HPDE6-E6E7 (cell line): ENCODE measurements at regions not wholly inside any gene's neighbourhood (a gene's known extent, or its start where the extent isn't known, plus 50 kb on each side); places are given as distances from the start of the nearest gene placed in this dataset.
"Not testable (repeated sequence)": the region's sequence is repeated elsewhere in the genome, so short reads cannot be mapped to it uniquely, and the experiment has no call there.

Source experiments
- DNase-seq: peaks from one replicate; pipeline ENCODE4 v3.0.0; 2011; ENCODE audit warnings: missing footprints; ENCODE audit errors: extremely low spot score

DNA sequence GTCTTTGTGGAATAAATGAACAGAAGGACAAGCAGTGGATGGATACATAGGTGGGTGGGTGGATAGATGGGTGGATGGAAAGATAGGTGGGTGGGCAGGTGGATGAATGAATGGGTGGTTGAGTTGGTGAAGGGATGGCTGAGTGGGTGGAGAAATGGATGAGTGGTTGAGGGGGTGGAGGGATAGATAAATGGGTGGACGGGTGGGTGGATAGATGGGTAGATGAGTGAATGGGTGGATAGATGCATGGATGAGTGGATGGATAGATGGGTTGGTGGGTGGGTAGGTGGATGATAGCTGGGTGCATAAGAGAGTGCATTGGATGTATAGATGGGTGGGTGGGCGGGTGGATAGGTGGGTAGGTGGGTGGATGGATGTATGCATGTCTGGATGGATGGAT lies 63.5 kb downstream of the UNC93B1 start:
- DNase-seq = not testable (repeated sequence)

DNA sequence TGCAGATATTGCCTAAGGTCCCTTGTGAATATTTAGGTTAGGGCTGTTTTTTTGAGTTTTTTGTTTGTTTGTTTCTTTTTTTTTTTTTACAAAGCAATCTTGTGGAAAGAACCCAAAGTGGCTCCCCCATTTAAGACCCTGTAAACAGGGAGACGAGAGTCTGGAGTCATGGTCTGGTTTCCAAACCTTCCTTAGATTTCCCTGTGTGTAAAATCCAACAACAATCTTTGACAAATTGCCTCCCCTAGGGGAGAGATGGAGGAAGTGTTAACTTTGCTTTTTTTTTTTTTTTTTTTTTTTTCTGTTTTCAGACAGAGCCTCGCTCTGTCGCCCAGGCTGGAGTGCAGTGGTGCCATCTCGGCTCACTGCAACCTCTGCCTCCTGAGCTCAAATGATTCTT lies 64.9 kb downstream of the UNC93B1 start:
- not testable (repeated sequence) for DNase-seq

DNA sequence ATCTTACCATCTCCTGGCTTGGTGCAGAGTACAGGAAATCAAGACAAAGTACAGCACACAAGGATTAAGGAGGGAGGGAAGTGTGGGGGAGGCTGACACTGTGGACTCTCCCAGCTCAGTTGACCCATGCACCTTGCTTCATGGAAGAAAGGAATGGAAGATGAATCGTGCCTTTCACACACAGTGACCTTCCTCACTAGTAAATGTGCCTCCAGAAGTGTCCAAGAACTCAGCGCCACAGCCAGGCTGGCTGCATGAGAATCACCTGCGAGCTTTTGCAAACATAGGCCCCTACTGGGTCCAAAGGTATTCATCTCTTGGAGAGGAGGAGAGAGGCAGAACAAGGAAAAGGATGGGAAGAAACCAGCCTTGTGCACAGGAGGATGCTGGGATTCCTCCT lies 65.5 kb downstream of the UNC93B1 start:
- not testable (repeated sequence) for DNase-seq

DNA sequence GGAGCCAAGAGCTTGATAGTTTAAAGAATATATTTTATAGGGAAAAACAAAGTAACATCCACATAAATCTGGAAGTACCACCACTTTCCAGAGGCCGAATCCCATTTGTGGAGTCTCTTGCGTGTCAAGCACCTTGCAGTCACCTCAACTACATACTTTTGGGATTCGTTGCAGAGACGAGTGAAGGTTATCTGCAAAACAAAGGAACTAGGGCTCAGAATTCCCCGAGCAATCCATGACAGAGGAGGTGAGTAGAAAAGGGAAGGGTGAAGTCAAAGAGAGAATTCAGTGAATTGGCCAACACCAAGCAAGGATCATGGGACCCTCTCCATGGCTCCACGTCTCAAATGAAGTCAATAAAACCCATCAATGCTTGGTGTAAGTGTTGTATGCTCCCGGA lies 80.3 kb downstream of the UNC93B1 start:
- DNase-seq = not testable (repeated sequence)

DNA sequence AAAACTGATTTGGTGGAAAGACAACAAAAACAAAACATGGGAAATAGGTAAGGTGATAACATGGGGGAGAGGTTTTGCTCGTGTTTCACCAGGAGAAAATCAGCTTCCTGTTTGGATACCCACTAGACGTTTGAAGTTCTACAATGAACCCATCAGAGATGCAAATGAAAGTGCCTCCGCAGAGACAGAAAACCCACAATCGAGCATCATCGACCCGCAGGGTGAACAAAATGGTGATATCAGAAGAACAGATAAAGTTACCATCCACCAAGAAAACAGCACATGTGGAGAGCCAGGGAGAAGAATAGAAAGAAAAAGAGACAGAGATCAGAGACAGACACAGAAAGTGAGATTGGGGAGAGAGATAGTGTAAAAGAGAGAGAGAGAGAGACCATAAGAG lies 83.4 kb downstream of the UNC93B1 start:
- not testable (repeated sequence) for DNase-seq

DNA sequence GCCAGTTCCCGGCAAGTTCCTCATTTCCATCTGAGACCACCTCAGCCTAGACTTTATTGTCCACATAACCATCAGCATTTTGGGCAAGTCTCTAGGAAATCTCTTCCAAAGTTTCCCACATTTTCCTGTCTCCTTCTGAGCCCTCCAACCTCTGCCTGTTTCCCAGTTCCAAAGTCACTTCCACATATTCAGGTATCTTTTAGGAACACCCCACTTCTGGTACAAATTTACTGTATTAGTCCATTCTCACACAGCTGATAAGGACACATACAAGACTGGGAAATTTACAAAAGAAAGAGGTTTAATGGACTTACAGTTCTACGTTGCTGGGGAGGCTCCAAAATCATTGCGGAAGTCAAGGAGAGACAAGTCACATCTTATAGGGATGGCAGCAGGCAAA lies 91.7 kb downstream of the UNC93B1 start:
- DNase-seq = not testable (repeated sequence)

DNA sequence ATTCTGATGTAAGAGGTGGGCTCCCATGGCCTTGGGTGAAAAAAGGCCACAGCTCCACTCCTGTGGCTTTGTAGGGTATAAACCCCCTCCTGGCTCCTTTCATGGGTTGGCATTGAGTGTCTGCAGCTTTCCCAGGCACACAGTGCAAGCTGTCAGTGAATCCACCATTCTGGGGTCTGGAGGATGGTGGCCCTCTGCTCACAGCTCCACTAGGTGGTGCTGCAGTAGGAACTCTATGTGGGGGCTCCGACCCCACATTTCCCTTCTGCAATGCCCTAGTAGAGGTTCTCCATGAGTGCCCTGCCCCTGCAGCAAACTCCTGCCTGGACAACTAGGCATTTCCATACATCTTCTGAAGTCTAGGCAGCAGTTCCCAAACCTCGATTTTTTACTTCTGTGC lies 92.7 kb downstream of the UNC93B1 start:
- DNase-seq = not testable (repeated sequence)

DNA sequence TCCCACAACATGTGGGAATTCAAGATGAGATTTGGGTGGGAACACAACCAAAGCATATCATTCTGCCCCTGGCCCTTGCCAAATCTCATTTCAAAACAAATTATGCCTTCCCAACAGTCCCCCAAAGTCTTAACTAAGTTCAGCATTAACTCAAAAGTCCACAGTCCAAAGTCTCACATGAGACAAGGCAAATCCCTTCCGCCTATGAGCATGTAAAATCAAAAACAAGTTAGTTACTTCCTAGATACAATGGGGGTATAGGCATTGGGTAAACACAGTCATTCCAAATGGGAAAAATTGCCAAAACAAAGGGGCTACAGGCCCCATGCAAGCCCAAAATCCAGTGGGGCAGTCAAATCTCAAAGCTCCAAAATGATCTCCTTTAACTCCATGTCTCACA lies 93.1 kb downstream of the UNC93B1 start:
- DNase-seq = not testable (repeated sequence)

DNA sequence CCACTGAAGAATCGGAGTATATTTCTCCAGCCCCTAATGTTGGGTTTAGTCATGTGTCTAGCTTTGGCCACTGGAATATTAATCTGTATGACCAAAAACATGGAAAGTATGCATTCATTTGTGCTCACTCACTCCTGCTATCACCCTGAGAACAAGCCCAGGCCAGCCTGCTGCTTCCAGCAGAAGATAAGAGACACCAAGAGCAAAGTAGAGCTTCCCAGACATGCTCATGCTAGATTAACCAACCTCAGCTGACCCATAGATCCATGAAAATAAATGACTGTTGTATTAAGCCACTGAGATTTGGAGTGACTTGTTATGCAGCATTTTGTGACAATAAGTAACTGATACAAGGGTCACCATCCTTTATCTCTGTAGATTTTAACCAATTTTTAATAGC lies 96.9 kb downstream of the UNC93B1 start:
- not testable (repeated sequence) for DNase-seq

DNA sequence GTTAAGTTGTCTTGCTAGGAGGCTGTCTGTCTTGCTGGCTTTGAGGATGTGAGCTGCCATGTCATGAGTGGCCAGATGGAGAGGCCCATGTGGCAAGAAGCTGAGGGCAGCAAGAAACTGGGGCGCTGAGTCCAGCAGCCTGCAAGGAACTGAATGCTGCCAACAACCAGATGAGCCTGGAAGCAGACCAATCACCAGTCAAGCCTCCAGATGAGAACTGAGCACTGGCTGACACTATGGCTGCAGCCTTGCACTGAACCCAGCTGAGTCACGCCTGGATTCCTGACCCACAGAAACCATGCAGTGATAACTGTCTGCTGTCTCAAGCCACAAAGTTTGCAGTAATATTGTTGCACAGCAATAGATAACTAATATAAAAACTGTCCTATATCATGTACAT lies 104.4 kb downstream of the UNC93B1 start:
- DNase-seq = not testable (repeated sequence)

DNA sequence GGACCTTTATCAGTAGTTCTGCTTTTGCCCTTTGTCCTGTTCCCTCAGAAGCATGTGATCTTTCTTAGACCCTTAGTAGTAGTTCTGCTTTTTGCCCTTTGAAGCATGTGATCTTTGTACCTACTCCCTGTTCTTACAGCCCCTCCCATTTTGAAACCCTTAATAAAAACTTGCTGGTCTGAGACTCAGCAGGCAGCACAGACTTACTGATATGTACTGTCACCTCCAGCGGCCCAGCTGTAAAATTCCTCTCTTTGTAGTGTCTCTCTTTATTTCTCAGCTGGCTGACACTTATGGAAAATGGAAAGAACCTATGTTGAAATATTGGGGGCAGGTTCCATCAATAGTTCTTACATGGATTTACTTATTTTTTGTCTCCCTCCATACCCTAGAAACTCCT lies 110.4 kb downstream of the UNC93B1 start:
- not testable (repeated sequence) for DNase-seq

DNA sequence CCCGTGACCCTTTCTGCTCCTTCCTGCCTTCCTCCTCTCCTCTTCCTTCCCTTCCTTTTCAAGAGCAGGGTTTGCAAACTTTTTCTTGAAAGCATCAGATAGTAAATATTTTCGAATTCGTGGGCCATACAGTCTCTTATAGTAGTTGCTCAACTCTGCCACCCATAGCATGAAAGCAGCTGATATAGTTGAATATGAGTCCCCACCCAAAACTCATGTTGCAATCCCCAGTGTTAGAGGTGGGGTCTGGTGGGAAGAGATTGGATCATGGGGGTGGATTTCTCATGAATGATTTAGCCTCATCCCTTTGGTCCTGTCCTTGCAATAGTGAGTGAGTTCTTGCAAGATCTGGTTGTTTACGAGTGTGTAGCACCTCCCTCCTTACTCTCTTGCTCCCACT lies 114.3 kb downstream of the UNC93B1 start:
- DNase-seq = not testable (repeated sequence)

DNA sequence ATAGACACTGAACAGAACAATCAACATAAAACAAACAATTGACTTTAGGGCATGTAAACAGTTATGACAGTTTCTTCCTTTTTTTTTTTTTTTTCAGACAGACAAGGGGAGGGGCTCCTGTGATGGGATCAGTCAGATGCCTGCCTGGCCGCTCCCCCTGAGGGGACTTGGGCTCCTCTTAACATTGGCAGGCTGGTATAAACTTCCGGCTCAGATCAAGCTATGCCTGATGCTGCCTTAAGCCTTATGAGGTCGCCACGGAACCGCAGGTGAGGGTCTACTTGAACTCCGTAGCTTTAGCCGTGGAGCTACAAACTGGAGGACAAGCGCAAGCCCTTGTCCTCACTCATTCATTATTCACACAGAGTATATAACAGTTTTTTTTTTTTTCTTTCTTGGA lies 115.8 kb downstream of the UNC93B1 start:
- DNase-seq = not testable (repeated sequence)

DNA sequence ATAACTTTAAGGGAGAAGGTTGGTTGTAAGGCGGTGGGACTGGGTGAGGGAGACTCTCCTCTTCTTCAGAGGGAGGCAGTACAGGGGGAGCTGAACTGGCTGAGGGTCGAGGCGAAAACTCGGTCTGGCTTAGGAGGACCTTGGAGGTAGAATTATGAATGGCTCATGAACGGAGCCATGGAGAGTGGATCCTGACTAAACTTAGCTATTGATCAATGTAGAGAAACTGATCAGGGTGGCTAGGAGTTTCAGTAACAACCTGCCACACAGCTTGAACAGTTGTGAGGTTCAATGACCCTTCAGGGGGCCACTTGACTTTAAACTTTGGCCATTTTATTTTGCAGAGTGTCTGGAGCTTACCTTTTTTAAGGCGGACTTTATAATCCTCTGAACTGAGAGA lies 117.2 kb downstream of the UNC93B1 start:
- not testable (repeated sequence) for DNase-seq

DNA sequence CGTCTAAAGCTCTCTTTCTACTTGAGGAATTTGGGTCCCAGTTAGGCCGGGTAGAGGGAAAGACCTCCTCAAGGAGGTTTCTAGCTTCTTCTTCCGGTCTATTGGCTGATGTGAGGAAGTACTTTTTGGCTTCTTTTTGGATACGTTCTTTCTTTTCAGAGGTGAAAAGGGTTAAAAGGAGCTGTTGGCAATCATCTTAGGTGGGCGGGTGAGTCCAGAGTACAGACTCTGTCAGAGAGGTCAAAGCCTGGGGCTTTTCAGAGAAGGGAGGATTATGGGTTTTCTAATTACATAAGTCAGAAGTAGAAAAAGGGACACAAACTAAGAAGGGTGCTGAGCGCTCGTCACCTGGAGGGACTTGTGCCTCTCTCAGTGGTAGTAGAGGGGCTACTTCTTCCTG lies 117.7 kb downstream of the UNC93B1 start:
- not testable (repeated sequence) for DNase-seq

DNA sequence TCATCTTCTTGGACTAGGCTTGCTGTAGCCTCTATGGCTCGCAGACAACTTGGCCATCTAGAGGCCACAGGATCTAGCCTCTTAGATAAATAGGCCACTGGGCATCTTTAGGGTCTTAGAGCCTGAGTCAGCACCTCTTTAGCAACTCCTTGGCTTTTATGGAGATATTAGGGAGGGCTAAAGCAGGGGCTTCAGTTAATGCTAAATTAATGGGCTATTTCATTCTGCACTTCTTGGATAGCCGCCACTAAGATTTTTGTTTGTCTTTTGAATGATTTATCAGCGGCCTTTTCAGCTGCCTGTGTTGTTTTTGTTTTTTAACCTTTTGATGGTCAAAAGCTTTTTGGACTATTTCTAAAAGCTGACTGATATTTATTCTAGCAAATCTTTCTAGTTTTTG lies 118.3 kb downstream of the UNC93B1 start:
- DNase-seq = not testable (repeated sequence)

DNA sequence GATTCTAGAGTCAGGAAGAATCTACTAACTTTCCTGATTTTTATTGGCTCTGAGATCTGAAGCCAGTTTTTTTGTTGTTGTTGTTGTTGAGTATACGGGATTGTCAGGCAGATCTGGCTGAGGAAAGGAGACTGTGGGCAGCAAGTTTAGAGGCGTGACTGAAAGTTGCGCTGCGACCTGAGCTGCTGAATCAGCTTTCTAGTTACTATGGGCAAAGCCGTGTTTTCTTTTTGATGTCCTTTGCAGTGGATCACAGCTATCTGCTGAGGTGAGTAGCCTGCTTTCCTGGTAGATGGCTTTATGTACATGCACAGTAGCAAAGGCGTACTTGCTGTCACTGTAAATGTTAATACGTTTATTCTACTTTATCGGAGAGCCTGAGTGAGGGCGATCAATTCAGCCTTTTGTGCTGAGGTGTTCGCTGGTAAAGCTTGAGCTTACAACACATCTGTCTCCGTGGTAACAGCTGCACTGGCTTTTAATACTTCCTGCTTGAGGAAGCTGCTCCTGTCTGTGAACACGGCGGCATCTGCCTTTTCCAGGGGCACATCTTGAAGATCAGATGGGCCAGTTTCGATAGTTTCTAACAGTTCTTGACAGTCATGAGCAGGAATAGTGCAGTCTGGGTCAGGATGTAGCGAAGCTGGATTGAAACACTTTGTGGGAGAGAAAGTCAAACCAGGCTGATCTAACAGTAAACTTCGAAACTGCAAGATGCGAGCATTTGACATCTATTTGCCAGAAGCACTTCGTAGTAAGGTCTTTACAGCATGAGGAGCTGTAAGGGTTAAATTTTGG lies 118.9 kb downstream of the UNC93B1 start:
- not testable (repeated sequence) for DNase-seq

DNA sequence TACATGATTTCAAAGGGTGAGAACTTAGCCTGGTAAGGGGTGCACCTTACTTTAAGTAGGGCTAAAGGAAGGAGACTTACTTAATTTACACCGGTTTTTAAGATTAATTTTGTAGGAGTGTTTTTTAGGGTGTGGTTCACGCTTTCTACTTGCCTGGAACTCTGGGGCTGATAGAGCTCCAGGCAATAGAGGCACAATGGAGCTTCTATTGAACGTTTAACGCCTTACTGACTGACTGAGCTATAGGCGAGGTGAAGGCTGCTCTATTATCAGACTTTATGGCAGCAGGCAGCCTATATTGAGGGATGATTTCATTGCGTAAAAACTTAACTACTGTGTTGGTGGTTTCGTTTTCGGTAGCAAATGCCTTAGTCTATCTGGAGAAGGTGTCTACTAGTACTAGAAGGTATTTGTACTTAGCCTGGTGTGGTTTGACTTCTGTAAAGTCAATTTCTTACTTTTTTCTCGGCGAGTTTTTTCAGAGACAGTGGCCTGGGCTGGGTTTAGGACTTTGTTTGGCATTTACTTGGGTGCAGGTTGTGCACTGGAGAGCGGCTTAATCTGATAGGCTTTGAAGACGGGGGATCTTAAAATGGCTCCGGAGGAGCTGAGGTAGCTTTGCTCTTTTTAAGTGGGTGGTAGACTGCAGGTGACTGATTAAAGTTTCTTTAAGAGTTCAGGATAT lies 119.7 kb downstream of the UNC93B1 start:
- DNase-seq = not testable (repeated sequence)

DNA sequence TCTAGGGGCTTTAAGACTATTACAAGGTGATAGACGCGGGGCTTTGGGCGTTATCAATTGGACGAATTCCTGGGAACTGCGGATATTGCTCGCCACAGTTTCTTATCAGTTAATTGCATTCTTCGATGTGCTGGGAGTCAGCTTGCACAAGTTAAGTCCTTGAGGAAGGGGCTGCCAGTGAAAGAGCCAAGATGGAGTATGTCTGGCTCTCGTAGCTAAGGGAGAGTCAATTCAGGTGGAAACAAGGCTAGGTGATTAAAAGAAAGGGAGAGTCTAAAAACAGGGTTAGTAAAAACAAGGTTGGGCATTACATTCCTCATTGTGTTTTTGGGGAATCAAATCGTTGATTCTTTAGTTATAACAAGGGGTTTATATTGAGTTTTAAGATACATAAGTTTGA lies 121.6 kb downstream of the UNC93B1 start:
- DNase-seq = not testable (repeated sequence)

DNA sequence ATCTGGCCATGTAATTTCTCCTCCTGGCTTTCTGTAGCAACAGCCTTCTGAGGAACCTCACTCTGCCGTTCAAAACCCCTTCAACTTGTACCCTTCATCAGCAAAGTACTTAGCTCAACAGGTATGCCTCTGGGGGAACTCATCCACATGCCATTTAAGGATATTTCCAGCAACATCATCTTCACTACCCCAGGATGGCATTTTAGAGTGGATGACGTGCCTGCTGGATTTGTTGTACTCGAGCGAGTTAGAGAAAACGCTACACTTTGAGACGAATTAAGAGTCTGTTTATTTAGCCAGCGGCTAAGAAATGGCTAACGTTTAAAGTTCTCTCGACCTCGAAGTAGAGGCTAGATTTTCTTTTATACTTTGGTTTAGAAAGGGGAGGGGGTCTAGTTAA lies 122.1 kb downstream of the UNC93B1 start:
- not testable (repeated sequence) for DNase-seq

DNA sequence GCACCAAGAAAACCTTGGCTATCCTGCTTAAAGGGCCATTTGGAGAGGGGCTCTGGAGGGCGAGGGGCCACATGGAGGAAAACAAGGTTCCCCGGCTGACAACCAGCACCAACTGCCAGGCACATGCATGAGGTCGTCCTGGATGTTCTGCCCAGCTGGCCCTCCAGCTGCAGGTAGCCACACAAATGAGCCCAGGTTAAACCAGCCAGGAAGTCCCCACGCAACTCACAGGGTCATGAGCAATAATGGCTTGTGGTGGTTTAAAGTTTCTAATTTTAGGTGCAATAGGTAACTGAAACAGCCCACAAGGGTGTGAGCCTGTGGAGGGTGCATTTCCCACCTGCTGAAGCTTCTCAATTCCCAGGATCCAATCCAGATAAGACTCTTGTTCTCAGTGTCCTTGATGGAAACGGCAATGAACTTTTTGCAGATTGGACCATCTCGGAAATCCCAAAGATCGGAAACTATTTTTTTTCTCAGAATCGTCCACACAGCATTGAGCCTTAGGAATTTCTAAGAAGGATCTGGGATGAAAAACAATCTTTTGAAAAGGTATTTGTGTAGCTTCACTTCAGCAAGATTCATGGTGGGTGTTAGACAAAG lies 123.2 kb downstream of the UNC93B1 start:
- not testable (repeated sequence) for DNase-seq

DNA sequence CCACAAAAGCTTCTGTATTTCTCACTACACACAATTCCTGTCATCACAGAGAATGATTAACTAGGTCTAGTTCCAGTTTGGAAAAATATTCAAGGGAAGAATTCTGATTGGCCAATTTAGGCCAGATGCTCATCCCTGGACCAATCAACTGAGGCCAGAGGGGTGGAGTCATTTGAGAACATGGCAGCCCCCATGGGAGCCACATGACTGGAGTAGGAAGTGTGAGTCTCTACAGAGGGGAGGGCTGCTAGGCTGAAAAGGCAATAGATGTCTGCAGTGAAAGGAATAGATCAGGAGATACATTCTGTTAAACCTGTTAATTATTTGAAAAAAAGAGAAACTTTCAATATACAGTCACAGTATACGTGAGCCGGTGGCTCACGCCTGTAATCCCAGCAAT lies 125.2 kb downstream of the UNC93B1 start:
- DNase-seq = not testable (repeated sequence)

DNA sequence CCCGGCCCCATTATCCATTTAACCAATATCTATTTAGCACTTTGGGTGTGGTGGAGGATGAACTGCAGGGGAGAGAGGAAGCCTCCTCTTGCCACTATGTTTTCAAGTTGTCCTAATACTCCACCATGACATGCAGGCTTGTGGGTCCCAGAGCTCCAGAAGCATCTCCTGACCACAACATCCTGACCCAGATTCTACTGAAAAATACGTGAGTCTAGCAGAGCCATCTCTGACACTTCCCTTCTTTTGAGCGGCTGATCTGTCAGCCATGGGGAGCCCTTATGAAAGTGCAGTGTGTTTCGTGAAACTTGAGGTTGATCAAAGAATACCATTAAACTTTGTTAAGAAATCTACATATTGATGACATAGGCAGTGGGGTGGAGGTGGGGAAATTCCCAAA lies 126.6 kb downstream of the UNC93B1 start:
- DNase-seq = not testable (repeated sequence)
